CD4-positive, alpha-beta T cell treated with Interleukin-2 at 100 ng/mL for 4 hours (primary cell): ENCODE measurements at regions not wholly inside any gene's neighbourhood (a gene's known extent, or its start where the extent isn't known, plus 50 kb on each side); places are given as distances from the start of the nearest gene placed in this dataset.
"Not testable (repeated sequence)": the region's sequence is repeated elsewhere in the genome, so short reads cannot be mapped to it uniquely, and the experiment has no call there.

Source experiments
- DNase-seq: peaks from one replicate; pipeline ENCODE4 v3.0.0-alpha.2; 2020; ENCODE audit warnings: low spot score

DNA sequence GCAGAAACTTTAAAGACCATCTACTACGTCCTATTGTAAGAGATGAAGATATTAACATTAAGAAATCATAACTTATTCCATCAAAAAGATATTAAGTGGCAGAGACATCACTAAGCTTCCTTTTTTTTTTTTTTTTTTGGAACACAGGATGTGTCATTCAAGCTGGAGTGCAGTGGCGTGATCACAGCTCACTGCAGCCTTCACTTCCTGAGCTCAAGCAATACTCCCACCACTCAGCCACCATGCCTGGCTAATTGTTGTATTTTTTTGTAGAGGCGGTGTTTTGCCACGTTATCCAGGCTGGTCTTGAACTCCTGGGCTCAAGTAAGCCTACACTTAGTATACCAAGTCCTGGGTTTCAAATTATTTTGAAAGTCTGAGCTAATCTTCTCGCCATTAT lies 169.7 kb upstream of the KCTD7 start:
- DNase-seq = not testable (repeated sequence)

DNA sequence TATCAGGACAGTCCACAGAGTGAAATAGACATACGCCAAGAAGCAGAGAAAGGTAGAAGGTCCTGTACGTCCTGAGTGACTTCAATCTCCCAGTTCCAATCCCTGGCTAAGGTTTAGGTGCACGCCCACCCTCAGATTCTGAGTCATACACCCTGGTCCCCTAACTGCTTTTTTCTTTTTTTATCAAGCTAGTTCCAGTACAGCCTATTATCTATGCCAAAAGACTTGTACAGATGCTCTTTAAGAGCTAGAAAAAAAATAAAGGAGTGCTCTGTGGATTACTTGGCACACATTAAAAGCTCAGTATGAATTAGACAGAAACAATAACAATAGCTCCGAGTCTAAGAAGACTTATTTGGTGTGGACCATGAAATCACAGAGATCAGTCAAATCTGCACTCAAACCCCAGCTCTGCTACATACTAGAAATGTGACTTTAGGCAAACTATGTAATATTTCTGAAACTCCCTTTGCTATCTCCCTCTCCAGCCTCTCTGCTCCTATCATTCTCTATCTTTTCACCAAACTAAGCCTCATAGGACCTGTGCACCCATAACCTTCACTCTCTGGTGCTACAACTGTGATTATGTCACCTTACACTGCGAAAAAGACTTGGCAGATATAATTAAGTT lies 168.8 kb upstream of the KCTD7 start:
- not testable (repeated sequence) for DNase-seq

DNA sequence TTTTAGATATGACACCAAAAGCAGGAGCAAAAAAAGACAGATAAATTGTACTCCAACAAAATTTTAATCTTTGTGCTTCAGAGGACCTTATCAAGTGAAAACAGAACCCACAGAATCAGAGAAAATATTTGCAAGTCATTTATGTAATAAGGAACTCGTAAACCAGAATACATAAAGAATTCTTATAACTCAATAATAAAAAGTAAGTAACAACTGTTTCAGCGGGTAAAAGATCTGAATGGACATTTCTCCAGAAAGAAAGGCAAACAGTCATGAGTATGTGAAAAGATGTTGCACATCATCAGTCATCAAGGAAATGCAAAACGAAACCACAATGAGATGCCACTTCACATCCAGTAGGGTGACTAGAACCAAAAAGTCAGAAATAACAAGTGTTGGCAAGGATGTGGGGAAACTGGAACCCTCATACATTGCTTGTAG lies 167.7 kb upstream of the KCTD7 start:
- DNase-seq = no peak

DNA sequence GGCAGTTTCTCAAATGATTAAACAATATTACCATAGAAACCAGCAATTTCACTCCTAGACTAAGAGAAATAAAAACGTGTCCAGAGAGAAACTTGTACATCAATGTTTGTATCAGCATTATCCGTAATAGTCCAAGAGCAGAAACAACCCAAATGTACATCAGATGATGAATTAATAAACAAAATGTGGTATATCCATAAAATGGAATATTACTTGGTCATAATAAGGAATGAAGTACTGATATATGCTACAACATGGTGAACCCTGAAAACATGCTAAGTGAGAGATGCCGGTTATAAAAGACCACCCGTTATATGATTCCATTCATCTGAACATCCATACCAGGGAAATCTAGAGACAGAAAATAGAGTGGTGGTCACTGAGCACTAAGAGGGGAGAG lies 167.3 kb upstream of the KCTD7 start:
- not testable (repeated sequence) for DNase-seq

DNA sequence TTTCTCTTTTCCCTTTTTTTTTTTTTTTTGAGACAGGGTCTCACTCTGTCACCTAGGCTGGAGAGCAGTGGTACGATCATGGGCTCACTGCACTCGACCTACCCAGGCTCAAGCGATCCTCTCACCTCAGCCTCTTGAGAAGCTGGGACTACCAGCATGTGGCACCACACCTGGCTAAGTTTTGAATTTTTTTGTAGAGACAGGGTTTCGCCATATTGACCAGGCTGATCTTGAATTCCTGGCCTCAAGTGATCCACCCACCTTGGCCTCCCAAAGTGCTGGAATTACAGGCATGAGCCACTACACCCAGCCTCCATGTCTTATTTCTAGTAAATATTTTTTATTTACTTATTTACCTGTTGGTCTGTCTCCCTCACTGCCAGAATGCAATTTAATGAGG lies 165.8 kb upstream of the KCTD7 start:
- not testable (repeated sequence) for DNase-seq

DNA sequence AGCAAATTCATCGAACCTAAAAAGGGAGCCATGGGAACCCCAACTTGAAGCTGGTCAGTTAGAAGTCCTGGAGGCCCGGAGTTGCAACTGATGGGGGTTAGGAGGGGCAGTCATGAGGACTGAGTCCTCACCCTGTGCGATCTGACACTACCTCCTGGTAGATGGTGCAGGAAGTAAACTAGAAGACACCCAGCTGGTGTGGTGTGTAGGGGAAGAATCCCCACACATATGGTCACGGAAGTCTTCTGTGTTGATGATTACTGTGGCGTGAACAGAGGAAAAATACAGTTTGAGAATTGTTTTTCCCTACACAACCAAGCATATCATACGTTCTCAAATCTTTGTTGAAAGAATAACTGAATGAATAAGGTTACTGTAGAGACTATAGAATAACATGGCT lies 164.6 kb upstream of the KCTD7 start:
- DNase-seq = no peak

DNA sequence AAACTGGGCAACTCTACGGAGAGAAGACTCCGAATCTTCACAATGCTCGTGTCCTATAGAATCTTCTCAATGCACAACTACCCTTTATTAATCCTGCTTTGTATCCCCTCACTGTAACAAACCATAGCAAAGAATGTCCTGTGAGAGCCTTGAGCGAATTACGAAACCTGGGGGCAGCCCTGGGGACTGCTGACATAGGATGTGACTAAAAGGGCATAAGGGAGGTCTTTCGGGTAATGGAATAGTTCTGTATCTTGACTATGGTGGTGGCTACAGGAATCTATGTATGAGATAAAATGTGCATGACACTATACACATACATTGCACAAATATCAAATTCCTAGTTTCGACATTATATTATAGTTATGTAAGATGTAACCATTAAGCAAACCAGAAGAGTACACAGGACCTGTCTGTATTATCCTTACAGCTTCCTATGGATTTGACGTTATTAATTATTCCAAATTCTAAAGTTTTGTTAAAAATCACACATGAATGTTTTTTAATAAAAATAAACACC lies 162.5 kb upstream of the KCTD7 start:
- DNase-seq = no peak

DNA sequence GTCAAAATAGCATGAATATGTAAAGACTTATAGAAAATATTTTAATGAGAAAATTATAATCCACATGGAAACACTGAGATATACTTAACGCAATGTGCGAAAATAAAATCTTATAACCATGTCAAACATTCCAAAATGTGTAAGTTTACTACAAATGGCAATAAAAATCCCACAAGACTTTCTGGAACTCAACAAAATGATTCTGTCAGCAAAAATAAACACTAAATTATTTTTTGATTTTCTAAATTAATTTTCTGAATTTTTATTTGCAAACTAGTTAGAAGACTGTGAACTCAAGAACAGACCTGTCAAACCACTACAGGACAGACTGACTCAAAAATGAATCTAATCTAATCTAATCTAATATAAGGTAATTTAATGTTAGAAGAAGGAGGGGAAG lies 160.8 kb upstream of the KCTD7 start:
- DNase-seq = no peak

DNA sequence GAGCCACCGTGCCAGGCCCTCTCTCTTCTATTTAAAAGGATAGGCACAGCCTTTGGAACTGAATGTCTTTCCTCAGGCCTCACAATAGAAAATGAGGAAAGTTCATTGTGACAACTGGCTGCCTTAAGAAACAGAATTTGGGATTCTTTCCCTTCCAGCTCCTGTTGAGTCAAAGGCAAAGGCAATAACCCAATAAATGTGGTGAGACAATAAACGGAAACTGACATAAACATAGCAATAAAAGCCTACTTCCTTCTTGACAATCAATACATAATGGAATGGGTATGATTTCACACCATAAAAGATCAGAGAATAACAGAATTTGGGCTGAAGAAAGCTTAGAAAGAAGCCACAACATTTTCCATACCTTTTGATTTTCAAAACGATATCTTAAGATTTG lies 155.6 kb upstream of the KCTD7 start:
- not testable (repeated sequence) for DNase-seq

DNA sequence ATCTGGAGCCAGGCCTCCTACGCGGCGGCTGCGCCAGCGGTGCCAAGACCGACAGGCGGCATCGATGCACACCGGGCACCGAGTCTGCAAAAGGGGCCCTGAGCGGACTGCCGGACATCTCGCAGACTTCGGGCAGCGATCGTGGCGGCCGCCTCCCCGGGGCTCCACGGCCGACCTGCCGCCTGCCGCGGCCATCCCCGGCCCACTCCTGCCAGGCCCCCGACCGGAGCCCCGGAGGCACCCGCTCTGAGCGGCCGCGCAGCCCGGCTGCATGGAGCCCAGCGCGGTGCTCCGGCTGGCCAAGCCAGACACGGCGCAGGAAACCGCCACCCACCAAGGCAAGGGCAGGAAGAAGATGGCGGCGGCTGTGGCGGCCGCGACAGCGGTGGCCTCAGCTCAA lies 154.2 kb upstream of the KCTD7 start:
- DNase-seq = no peak

DNA sequence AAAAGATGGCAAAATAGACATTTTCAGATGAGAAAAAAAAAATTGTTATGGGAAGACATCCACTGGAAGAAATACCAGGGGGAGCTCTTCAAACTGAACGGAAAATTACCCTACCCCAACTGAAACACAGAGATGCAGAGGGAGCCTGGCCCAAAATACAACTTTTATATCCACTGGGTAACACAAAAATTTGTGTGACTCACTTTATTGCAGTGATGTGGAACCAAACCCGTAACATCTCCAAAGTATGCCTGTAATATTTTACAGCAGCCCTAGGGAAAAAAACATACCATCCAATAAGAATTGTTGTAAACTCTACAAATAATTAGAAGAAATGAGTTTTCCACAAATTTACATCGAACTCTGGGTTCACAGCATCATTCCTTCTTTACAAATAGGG lies 152.6 kb upstream of the KCTD7 start:
- not testable (repeated sequence) for DNase-seq

DNA sequence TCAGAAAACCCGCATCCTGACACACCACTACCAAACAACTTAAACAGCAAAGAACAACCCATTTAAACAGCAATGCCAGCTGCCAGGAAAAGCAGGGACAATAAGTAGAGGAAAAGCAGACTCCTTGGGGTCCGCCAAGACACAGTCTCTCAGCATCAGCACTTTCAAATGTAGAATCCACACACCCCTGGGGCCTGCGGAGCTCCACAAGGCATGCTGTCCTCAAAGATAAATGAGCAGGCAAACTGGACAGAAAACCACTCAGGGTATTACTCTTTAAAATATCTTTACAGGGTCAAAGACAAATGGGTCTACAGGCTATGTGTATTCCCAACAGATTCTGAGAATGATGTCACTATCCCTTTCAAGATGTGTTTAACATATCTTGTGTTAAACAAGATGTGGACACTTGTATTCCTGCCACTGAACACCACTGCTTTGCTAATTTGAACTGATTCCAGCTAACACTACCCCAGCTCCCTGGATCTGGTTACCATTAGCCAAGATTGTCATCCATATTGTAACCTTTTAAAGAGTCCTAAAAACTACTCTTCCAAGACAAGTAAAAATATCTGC lies 150.8 kb upstream of the KCTD7 start:
- not testable (repeated sequence) for DNase-seq

DNA sequence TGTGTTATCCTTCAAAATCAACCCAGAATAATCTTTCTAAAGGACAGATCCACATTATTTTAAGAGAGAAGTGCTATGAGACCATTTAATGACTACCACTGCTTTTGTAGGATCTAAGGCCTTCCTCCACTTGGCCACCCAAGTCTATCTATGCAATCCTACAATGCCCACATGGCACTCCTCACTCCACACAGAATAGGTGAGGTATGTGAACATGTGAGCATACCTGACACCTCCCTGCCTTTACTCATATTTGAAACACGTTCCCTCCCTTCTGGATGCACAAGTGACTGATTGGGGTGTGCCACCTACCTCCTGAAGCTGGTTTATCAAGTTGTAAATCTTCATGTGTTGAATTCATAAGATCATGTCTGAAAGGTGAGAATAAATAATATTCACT lies 147.5 kb upstream of the KCTD7 start:
- not testable (repeated sequence) for DNase-seq

DNA sequence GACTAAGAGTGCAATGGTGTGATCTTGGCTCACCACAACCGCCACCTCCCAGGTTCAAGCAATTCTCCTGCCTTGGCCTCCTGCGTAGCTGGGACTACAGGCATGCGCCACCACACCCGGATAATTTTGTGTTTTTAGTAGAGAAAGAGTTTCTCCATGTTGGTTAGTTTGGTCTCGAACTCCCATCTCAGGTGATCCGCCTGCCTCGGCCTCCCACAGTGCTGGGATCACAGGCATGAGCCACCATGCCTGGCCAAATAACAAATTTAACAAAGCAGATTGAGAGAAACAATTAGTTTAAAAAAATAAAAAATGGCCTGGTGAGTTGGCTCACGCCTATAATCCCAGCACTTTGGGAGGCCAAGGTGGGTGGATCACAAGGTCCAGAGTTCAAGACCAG lies 139.6 kb upstream of the KCTD7 start:
- DNase-seq = not testable (repeated sequence)

DNA sequence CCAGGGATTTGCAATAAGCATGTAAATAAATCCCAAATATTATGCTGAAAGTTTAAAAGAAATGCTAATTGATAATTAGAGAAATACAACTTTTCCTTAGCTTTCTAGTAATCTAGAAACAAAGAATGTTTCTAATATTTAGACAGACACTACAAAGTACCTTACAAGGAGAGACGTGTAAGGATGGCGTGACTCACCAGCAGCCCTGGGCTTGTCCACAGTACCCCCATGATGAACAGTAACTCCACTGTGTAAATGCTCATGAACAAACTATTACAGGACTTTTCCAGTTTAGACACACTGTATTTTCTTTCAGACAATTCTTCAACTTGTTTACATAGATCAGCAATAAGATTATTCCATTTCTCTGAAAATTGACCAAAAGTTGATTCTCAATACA lies 138.9 kb upstream of the KCTD7 start:
- not testable (repeated sequence) for DNase-seq

DNA sequence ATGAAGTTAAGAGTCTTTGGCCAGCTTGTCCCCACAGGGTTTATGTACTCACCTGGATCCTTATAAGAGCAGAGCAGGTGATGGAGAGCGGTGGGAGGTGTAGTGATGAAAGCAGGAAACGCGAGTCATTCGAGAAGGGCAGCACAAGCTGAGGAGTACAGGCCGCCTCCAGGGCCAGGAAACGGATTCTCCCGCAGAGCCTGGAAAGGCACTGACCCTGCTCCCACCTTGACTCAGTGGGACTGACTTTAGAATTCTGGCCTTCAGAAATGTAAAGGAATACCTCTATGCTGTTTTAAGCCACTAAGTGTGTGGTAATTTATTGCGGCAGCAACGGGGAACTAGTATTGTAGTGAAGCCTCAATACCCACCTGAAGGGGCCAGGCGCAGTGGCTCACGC lies 137.7 kb upstream of the KCTD7 start:
- not testable (repeated sequence) for DNase-seq

DNA sequence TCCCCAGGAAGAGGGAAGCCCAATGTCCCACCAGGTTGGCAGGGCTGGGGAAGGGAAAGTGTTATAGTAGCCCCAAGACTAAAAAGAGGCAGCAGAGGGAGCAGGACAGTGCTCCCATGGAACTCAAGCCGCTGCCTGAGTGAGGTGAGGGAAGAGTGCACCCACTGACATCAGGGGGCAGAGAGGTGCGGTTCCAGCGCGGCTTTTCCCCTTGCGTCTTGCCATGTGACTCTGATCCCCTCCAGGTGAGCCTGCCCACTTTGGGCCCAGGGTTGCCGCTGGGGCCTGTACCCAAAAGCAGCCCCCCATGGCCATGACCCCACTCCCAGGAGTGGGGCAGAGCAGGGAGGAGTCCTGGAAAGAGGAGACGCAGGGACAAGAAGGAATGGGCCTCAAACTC lies 136.3 kb upstream of the KCTD7 start:
- DNase-seq = not testable (repeated sequence)

DNA sequence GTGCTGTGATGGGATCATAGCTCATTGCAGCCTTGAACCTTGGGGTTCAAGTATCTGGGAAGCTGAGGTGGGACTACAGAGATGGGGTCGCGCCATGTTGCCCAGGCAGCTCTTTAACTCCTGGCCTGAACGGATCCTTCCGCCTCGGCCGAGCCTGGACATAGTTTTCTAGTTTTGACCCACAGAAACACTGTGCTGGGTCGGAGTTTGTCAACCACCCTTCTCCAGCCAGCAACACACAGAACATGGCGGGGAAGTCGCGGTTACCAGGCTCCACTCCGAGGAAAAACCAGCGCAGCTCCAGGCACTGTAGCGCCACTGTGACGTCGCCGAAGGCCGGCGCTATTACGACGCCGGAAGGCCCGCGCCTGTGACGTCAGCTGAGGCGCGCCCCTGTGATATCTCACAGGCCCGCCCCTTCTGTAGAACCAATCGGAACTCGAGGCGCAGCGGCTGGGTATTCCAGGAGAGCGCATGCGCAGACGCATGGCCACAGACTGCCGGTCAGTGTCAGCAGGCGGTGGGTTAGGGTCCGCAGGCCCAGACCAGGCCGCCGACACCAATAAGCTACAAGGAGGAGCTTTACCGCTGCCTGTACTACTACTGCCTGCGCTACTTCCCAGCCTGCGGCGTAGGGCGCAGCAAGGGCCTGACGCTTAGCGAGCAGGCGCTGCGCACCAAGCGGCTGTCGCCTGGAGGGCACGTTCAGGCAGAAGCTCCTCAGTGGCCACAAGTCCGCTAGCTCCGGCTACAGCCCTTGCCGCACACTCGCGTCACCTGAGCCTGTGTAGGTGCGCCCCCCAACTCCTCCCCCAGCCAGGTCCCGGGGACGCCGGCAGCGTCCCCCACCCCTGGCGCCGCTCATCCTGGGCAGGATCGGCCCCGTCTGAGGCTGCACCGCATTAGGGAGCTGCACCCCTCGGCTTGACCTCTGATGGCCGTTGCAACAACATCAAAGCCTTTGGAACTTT lies 135.2 kb upstream of the KCTD7 start:
- DNase-seq = peak; percentile 96

DNA sequence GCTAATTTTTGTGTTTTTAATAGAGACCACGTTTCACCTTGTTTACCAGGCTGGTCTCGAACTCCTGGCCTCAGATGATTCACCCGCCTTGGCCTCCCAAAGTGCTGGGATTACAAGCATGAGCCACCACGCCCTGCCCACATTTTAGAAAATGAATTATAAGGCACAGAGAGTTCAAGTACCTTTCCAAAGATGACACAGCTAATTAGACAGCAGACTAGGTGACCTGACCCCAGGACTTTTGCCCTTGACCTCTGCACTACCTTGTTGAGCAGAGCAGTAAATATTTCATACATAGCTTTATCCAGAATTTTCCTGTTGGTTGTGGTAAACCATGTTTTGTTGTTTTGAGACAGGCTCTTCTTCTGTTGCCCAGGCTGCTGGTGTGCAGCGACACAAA lies 131.3 kb upstream of the KCTD7 start:
- DNase-seq = no peak

DNA sequence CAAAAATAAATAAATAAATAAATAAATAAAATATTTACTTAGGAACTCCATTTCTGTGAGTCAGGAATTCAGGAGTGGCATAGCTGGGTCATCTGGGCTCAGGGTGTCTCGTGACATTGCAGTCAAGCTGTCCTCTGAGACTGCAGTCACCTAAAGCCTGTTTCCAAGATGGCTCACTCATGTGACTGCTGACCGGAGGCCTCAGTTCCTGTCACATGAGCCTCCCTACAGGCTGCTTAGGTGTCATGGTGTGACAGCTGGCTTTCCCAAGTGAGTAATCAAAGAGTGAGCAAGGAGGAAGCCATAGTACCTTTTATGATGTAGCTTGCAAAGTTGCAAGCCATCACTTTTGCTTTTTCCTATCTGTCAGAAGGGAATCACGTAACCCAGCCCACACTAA lies 128.6 kb upstream of the KCTD7 start:
- DNase-seq = no peak

DNA sequence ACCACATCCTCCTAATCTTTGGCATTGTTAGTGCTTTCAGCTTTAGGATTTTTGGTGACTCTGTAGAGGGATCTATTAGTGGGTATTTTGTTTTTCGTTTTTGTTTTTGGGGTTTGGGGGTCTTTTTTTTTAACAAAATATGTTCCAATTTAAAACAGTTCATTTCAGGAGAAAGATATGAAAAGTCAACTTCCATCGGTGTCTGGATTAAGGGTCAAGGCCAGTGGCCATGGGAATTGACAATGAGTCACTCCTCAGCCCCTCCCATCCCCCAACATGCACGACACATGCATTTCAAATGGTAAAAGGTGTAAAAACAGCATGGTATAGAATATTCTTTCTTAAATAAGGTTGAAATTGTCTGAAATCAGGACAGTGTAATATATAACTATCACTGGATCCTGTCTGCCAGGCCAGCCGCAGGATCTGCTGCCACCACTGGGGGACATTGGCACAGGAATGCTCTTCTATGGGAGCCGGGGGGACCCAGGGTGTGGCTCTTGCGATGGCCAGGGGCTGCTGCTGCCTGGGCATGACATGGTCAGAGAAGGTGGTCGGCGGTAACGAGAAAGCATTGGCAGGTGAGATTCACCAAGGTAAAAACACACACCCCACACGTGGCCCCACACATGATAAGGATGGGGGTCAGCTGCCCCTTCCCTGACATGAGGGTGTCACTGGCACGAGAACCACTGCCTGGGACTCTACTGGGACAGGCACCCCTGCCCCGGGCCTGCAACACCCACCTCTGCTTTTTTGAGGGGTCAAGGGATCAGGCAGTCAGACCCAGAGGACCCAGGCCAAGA lies 126.2 kb upstream of the KCTD7 start:
- DNase-seq = no peak

DNA sequence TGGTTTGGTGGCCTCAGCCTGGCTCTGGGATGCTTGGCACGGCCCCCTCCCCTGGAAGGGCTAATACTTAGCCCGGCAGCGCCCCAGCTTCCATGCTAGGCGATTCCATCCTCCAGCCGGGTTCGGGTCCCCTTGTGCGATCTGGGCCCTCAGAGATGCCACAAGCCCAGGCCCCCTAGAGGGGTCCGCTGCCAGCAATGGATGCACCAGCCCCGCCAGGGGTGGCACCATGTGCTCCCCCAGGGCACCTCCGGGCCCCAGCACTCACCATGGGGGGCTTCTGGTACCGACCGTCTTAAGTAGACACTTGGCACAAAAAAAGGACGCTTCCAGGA lies 125.7 kb upstream of the KCTD7 start:
- DNase-seq = no peak
